ENCODE measurements at regions not wholly inside any gene's neighbourhood (a gene's known extent, or its start where the extent isn't known, plus 50 kb on each side); places are given as distances from the start of the nearest gene placed in this dataset.

DNA sequence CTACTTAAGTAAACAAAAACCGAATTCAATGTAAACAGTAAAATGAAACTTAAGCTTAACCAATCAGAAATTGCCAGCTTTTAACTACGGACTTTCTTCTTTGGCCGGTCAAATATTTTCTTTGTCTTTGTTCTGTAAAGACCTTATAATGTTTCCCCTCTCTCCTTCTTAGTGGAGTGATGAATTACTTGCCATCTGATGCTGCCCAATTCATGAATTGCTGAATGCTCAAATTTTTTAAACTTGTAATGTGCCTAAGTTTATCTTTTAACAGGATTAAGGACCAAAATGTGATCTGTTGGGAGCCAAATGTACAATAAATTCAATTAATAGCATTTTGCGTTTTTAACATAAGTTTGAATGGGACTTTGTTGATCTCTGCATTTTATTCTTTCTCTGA, 345.8 kb upstream of the CBLB start:
- TF ChIP-seq ZNF274 (IDR thresholded peaks at IDR 0.05; ENCODE audit: low read depth, low read length): no peak

DNA sequence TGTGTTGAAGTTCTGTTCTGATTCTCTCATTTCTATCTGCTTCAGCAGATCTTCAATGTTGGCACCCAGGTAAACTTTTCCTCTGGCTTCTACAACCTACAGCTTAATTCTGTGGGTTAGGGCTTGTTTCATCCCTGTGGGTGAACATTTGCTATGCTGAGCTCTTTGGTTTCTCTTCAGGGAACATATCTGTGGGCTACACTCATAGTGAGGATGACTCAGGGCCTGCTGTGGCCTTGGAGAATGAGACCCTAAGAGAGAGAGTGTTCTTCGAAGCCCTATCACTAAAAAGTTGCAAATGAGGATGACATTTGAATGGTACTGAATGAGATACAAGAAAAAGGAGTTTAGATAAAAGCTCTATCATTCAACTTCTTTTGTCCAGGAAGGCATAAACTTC, 346.2 kb upstream of the CBLB start:
- no peak overlapping the region for H3K4me3 ChIP-seq (ENCODE audit: low read length)
- TF ChIP-seq ZNF274 (IDR thresholded peaks at IDR 0.05; ENCODE audit: low read depth, low read length): no peak

More for the DNA sequence above, 345.8 kb upstream of the CBLB start:
- H3K4me3 ChIP-seq (ENCODE audit: low read length): no peak overlapping the region

DNA sequence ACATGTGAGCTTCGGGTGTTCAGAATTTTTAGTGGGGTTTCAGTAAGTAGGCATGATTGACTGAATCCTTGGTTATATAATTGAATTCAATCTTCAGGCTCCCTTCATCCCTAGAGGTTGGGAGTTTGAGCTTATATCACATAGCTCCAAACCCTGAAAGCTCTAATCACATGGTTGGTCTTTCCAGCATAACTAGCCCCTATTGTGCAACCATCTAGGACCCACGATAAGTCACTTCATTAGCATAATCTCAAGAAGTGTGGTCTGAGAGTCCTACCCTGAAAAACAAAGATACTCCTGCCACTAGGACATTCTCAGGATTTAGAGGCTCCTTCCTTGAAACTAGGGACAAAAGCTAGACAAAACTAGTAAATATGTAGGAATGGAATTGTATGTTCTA, 348.9 kb upstream of the CBLB start:
- no peak for TF ChIP-seq ZNF274 (IDR thresholded peaks at IDR 0.05; ENCODE audit: low read depth, low read length)

DNA sequence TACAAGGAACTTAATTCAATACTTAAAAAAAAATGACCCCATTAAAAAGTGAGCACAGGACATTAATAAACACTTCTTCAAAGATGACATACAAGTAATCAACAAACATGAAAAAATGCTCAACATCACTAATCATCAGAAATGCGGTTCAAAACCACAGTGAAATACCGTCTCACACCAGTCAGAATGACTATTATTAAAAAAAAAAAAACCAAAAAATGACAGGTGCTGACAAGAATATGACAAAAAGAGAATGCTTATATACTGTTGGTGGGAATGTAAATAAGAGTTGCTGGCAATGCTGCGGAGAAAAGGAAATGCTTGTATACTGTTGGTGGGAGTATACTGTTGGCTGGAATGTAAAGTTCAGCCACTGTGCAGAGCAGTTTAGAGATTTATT, 358.3 kb upstream of the CBLB start:
- TF ChIP-seq ZNF274 (IDR thresholded peaks at IDR 0.05; ENCODE audit: low read depth, low read length): no peak

More for the DNA sequence above, 348.9 kb upstream of the CBLB start:
- no peak overlapping the region for H3K4me3 ChIP-seq (ENCODE audit: low read length)

DNA sequence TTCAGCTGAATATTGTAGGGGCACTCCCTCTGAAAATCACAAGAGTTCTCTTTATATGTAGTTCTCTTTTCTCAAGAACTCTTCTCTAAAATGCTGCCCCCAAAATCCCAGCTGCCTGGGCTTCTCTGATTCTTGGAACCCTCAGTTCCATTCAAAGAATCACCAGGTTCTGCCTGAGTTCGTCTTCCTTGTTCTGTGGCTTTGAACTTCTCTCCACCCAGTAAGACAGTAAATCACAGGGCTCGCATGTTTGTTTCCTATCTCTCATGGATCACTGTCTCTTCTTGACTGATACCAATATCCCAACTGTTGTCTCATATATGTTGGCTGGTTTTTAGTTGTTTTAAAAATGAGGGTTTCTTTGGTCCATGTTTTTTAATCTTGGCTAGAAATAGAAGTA, 359.5 kb upstream of the CBLB start:
- no peak overlapping the region for H3K4me3 ChIP-seq (ENCODE audit: low read length)
- no peak for TF ChIP-seq ZNF274 (IDR thresholded peaks at IDR 0.05; ENCODE audit: low read depth, low read length)

More for the DNA sequence above, 358.3 kb upstream of the CBLB start:
- no peak overlapping the region for H3K4me3 ChIP-seq (ENCODE audit: low read length)

DNA sequence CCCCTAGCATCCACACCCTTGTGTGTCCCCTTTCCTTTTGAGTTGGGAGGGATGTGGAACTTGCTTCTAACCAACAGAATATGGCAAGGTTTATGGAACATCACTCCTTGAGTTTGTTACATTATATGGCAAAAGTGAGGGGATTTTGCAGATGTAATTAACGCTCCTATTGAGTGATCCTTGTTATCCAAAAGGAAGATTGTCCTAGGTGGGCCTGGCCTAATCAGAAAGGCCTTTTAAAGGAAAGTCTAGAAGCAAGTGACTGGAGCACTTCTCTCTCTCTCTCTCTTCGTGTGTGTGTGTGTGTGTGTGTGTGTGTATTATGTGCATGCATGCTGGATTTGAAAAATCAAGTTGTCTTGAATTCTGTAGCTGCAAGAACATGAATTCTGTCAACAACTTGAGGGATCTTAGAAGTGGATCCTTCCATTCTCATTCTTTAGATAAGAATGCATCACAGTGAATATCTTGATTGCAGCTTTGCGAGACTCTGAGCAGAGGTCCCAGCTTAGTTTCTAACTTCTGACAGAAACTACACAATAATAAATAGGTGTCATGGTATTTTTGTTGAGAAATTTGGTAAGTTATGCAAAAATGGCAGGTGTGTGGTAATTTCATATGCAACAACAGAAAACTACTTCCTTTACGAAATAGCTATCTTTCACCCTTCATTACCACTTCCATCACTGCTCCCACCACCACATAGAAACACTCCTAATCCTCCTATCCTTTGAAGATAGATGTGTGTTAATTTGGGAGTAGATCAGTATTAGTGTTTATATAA, 360.9 kb upstream of the CBLB start:
- no peak for TF ChIP-seq ZNF274 (IDR thresholded peaks at IDR 0.05; ENCODE audit: low read depth, low read length)

DNA sequence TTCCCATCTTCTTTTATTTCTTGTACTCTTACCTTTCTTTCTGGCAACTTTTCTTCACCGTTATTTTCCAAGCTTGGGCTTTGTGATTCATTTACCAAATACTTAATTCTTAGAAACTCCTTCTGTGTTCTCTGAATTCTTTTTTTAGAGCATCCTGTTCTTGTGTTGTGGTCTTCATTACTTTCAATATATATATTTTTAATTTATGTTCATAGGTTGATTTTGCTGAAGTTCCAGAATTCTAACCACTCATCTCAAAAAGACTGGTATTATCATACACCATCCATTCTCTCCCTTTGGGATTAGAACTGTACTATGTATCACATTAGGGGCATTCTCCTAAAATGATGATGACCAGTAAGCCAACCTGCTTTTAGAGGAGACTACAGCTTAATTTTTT, 362.3 kb upstream of the CBLB start:
- no peak overlapping the region for H3K4me3 ChIP-seq (ENCODE audit: low read length)
- TF ChIP-seq ZNF274 (IDR thresholded peaks at IDR 0.05; ENCODE audit: low read depth, low read length): no peak

More for the DNA sequence above, 360.9 kb upstream of the CBLB start:
- H3K4me3 ChIP-seq (ENCODE audit: low read length): no peak overlapping the region

DNA sequence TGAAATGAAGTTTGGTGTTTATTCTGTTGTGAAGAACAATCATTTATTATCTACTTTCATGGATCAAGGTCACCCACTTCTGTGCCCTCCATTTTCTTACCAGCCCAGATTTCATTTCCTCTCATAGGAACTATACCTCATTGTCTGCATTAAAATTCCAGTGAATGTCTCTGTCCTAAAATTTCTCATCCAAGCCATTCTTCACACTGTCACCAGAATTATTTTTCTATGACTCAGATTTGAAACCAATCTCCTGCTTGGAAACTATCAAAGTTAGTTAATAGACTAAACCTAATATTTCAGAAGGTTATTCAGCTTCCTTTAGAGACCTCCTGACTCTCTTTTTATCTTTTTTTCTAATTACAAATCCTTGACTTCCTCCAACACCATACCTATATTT, 364.1 kb upstream of the CBLB start:
- H3K4me3 ChIP-seq (ENCODE audit: low read length): no peak overlapping the region
- TF ChIP-seq ZNF274 (IDR thresholded peaks at IDR 0.05; ENCODE audit: low read depth, low read length): no peak

DNA sequence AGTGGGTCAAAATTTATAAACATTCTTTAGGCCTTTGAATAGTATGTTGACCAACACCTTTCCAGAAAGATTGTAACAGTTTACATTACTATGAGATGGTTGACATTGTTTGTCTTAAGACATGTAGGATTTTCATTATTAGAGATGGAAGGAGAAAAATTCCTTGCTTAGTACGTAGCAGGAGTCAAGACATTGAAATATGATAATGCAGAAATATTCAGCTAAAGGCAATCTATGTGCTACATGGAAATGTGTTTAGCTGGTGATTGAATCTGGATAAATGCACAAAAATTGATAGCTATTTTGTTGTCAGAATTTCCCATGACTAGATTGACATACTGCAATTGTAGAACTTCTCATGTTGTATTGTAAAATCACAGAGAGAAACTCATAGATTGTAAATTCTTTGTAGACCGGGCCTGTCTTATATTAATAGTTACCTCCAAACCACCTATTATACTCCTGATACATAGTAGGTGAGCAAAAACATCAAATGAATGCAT, 370.4 kb upstream of the CBLB start:
- no peak for TF ChIP-seq ZNF274 (IDR thresholded peaks at IDR 0.05; ENCODE audit: low read depth, low read length)

DNA sequence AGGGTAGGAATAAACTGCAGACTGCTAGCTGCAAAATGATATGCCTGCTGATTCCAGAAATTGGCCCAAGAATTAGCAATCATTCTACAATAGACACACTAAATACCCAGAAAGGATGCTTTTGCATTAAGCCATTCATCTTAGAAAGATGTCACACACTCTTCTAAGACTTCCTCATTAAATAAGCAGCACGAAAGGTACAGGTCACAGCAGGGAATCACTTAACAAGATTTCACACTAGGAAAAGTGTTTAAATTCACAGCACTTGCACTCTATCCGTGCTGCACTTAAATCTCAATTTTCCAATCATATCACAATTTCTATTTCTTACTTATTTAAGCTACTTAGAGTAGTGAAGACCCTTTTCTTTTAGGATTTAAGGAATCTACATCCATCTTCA, 372.8 kb upstream of the CBLB start:
- H3K4me3 ChIP-seq (ENCODE audit: low read length): no peak overlapping the region
- TF ChIP-seq ZNF274 (IDR thresholded peaks at IDR 0.05; ENCODE audit: low read depth, low read length): no peak

More for the DNA sequence above, 370.4 kb upstream of the CBLB start:
- no peak overlapping the region for H3K4me3 ChIP-seq (ENCODE audit: low read length)

DNA sequence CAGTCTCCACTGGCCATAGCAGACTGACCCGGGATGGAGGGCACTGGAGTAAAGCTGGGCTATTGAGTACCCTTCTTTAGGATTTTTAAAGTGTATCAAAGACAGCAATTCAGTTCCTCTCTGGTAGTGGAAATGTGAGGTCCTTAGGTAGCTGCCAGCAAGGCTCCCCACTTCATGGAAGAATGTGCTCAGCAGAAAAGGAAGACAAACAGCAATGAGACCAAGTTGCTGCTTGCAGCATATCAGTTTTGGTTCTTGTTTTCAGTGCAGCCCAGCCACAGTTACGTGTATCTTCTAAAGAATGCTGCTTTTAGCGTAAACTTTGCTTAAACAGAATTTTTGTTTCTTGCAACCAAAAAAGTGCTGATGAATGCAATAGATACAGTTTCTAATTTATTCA, 374.0 kb upstream of the CBLB start:
- TF ChIP-seq ZNF274 (IDR thresholded peaks at IDR 0.05; ENCODE audit: low read depth, low read length): no peak
- H3K4me3 ChIP-seq (ENCODE audit: low read length): no peak overlapping the region

DNA sequence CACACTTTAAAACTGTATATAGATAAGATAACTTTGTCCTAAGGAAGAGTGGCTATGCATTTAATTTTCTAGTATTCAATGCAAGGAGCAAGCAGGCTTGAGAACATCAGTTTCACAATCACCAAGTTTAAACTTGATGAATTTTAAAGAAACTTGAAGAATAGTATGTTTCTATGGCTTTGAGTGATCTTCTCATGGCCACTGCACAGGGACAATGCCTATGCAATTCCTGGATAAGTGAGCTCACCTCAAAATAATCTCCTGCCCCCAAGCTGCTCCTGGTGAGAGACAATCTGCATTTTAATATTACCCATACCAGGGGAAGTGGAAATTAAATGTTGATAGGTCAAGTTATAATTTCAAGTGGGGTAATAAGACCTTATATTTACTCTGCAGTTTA, 376.6 kb upstream of the CBLB start:
- TF ChIP-seq ZNF274 (IDR thresholded peaks at IDR 0.05; ENCODE audit: low read depth, low read length): no peak

DNA sequence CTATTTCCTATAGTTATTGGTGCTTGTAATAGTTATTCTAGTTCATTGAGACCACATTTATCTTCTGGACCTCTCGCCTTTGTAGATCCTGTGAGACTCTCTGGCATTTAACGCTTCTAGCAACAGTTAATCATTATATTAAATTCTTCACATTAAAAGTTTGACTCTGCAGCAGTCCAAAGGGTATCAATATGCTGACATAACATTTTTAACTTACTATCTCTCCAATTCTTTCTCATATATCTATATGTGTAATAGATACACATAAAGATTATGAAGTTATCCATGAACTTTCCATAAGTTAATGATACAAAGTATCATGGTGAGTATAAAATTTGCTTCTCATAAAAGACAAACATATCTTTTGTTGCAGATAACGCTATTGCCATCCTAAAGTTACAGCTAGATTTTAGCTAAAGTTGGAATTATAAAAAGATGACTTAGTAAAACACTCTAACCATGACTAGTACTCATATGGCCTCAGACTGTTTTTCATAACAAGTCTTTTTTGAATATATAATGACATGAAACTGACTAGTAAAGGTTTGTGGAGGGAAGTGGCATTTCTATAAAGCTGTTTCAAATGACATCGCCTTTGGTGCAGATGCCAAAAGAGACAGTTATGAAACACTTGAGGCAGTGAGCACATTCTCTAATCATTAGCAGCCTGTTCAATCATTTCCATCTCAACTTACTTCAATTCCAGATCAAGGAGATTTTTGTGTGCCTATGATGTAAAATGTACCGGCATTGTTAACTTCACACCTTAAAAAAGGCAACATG, 379.3 kb upstream of the CBLB start:
- TF ChIP-seq ZNF274 (IDR thresholded peaks at IDR 0.05; ENCODE audit: low read depth, low read length): no peak
- H3K4me3 ChIP-seq (ENCODE audit: low read length): no peak overlapping the region

More for the DNA sequence above, 376.6 kb upstream of the CBLB start:
- H3K4me3 ChIP-seq (ENCODE audit: low read length): no peak overlapping the region

DNA sequence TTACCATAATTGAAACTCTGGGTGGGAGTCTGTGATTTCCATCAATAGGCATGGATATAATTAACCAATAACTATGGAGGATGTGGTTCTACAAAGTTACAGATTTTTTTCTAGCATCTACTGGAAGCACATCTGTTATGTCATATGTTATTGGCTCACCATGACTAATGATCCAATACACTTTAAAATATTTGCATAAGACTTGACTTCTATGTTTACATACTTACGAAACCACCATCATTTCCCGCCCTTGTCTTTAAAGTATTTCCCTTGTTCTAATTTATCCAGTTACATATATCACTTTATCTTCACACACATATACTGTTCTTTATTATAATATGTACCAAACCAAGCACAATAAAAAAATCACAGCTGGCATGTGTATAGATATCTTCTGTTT, 380.3 kb upstream of the CBLB start:
- H3K4me3 ChIP-seq (ENCODE audit: low read length): no peak overlapping the region

DNA sequence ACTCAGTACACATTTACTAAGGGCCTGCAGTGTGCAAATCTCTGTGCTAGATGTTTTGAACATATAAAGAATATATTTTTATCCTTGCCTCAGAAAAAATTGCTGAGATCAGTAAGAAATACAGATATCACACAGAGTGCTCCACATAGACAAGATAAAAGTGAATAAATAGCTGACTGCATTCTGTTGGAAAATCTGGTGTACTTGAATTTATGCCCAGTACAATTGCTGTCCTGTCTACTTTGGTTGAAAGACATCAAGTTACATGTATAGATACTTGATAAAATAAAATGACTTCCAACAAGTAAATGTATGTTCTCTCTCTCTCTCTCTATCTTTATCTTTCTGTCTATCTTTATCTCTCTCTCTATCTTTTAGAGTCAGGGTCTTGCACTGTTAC, 381.2 kb upstream of the CBLB start:
- H3K4me3 ChIP-seq (ENCODE audit: low read length): no peak overlapping the region

More for the DNA sequence above, 380.3 kb upstream of the CBLB start:
- no peak for TF ChIP-seq ZNF274 (IDR thresholded peaks at IDR 0.05; ENCODE audit: low read depth, low read length)

More for the DNA sequence above, 381.2 kb upstream of the CBLB start:
- no peak for TF ChIP-seq ZNF274 (IDR thresholded peaks at IDR 0.05; ENCODE audit: low read depth, low read length)

All from GM08714 (cell line).